ENCODE measurements at regions not wholly inside any gene's neighbourhood (a gene's known extent, or its start where the extent isn't known, plus 50 kb on each side); places are given as distances from the start of the nearest gene placed in this dataset.

- no peaks in the 10 kb centered on the region for H3K36me3 ChIP-seq (ENCODE audit: control insufficient read depth in 1 of 2, insufficient read depth in 2 of 2, low read length in 2 of 2)
- no peaks in the 10 kb centered on the region for H3K9me3 ChIP-seq (ENCODE audit: control insufficient read depth in 1 of 2, insufficient read depth in 1 of 2, low read depth in 1 of 2, low read length in 2 of 2)
- ATAC-seq (no peak), DNase-seq (ENCODE audit: low read depth, low spot score) (no peak)
- H2AFZ ChIP-seq (ENCODE audit: low read depth, low read length, poor library complexity, severe bottlenecking), result no peak overlapping the region
- H3K4me1 ChIP-seq (ENCODE audit: control insufficient read depth in 1 of 2, insufficient read depth in 2 of 2, low read length in 2 of 2), result no peaks in the 10 kb centered on the region
- no peak overlapping the region for H3K27ac ChIP-seq (ENCODE audit: low read depth, low read length)
- intact Hi-C loops (cut with micrococcal nuclease), result no loop called here
- H3K4me2 ChIP-seq (ENCODE audit: low read length), result no peak overlapping the region
- RAD21 ChIA-PET (ENCODE audit: low non-redundant PET in 1 of 2, low total read pairs in 2 of 2, uncharacterized antibody in 2 of 2, unreplicated experiment in 2 of 2), result no interaction called here
- no peaks in the 10 kb centered on the region for H3K9me2 ChIP-seq (ENCODE audit: insufficient read depth)
- CTCF ChIA-PET, result no interaction called here
- H3K27me3 ChIP-seq (ENCODE audit: insufficient read depth, low read length), result no peaks in the 10 kb centered on the region
- no peaks in the 10 kb centered on the region for H3K79me2 ChIP-seq (ENCODE audit: insufficient read depth, low read length)
- POLR2A ChIA-PET, result no interaction called here
- H3K4me3 ChIP-seq (replicated peaks in 1 of 2; ENCODE audit: low read depth in 1 of 2, low read length in 2 of 2), result no peak overlapping the region
- BruUV-seq (replicated peaks), result no TSS peak
- no peak overlapping the region for H3K9ac ChIP-seq (ENCODE audit: low read length)
- TF ChIP-seq SIN3A (IDR thresholded peaks at IDR 0.05; ENCODE audit: low read depth) (no peak), CBX3 (IDR thresholded peaks at IDR 0.05; ENCODE audit: low read depth) (no peak), POLR2A (IDR thresholded peaks at IDR 0.05; ENCODE audit: borderline replicate concordance, extremely low read depth, insufficient read depth, insufficient read length) (no peak), SP1 (IDR thresholded peaks at IDR 0.05; ENCODE audit: low read depth) (no peak), JUND (IDR thresholded peaks at IDR 0.05) (no peak)
- no peaks in the 10 kb centered on the region for H4K20me1 ChIP-seq (ENCODE audit: insufficient read depth)
These were observed 1008.8 kb downstream of the STPG2 start for GRCh38 chr4:97134456-97134855.

- H3K27ac ChIP-seq (ENCODE audit: low read depth, low read length), result no peak overlapping the region
- TF ChIP-seq EZH2phosphoT487 (IDR thresholded peaks at IDR 0.05; ENCODE audit: borderline replicate concordance) (no peak), FOSL1 (IDR thresholded peaks at IDR 0.05; ENCODE audit: low read depth) (no peak), MAX (IDR thresholded peaks at IDR 0.05) (no peak)
- RAD21 ChIA-PET (ENCODE audit: low non-redundant PET in 1 of 2, low total read pairs in 2 of 2, uncharacterized antibody in 2 of 2, unreplicated experiment in 2 of 2), result no interaction called here
These were observed 1003.5 kb downstream of the STPG2 start for GRCh38 chr4:97139791-97140190.

More at GRCh38 chr4:97139791-97140190, 1003.5 kb downstream of the STPG2 start:
- Histone ChIP-seq H3K27me3 (ENCODE audit: insufficient read depth, low read length) (no peaks in the 10 kb centered on the region), H2AFZ (ENCODE audit: low read depth, low read length, poor library complexity, severe bottlenecking) (no peak overlapping the region), H3K9ac (ENCODE audit: low read length) (no peak overlapping the region), H3K9me3 (ENCODE audit: control insufficient read depth in 1 of 2, insufficient read depth in 1 of 2, low read depth in 1 of 2, low read length in 2 of 2) (no peaks in the 10 kb centered on the region), H3K4me1 (ENCODE audit: control insufficient read depth in 1 of 2, insufficient read depth in 2 of 2, low read length in 2 of 2) (no peaks in the 10 kb centered on the region), H3K36me3 (ENCODE audit: control insufficient read depth in 1 of 2, insufficient read depth in 2 of 2, low read length in 2 of 2) (no peaks in the 10 kb centered on the region), H3K79me2 (ENCODE audit: insufficient read depth, low read length) (no peaks in the 10 kb centered on the region), H4K20me1 (ENCODE audit: insufficient read depth) (no peaks in the 10 kb centered on the region), H3K4me2 (ENCODE audit: low read length) (no peak overlapping the region), H3K9me2 (ENCODE audit: insufficient read depth) (no peaks in the 10 kb centered on the region), H3K4me3 (replicated peaks in 1 of 2; ENCODE audit: low read depth in 1 of 2, low read length in 2 of 2) (no peak overlapping the region)
- intact Hi-C loops (cut with micrococcal nuclease), result no loop called here
- ATAC-seq (no peak), DNase-seq (ENCODE audit: low read depth, low spot score) (no peak)
- POLR2A ChIA-PET, result no interaction called here
- CTCF ChIA-PET, result no interaction called here
- BruUV-seq (replicated peaks), result no TSS peak
